ENCODE measurements at regions not wholly inside any gene's neighbourhood (a gene's known extent, or its start where the extent isn't known, plus 50 kb on each side); places are given as distances from the start of the nearest gene placed in this dataset.
A peak's percentile ranks its signal among the peaks of the same experiment; 100 is the strongest.

DNA sequence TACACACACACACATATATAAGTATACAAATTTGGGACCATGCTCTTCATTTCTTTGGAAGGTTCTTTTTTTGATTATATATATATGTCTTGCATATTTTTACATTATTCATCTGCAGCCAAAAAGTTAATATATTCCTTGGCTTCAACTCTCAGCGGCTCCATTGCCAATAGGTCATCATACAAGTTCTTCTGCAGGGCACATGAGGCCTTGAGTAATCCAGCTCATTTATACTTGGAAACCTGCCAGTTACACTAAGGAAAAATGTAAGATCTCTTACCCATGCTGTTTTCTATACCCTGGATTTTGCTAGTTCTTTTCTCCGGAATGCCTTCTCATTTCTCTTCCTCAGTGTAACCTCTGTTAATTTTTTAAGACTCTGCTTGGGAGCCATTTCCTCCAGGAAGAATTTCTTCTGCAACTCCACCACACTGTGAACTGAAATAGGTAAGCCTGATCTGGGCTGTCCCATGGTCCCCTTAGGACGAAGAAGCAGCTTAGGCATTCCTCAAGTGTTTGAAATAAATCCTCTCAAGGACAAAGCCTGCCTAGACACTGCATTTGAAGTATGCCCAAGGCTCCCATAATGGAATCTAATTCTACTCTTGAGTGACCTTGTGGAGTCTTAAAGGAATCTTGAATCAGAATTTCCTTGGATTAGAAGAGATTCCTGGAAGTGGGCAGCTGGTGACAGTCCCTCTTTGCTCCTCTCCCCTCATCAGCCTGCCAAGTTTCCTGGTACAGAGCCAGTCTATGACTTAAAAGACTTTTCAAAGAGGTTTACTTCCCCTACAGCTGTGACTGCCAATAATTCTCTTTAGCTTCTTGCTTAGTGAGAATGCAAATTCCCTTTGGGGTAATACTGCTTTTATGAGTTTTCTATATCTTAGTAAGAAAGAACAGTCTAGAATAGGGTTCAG, 182.8 kb downstream of the C11orf87 start:
- TF ChIP-seq, protein P1, sequence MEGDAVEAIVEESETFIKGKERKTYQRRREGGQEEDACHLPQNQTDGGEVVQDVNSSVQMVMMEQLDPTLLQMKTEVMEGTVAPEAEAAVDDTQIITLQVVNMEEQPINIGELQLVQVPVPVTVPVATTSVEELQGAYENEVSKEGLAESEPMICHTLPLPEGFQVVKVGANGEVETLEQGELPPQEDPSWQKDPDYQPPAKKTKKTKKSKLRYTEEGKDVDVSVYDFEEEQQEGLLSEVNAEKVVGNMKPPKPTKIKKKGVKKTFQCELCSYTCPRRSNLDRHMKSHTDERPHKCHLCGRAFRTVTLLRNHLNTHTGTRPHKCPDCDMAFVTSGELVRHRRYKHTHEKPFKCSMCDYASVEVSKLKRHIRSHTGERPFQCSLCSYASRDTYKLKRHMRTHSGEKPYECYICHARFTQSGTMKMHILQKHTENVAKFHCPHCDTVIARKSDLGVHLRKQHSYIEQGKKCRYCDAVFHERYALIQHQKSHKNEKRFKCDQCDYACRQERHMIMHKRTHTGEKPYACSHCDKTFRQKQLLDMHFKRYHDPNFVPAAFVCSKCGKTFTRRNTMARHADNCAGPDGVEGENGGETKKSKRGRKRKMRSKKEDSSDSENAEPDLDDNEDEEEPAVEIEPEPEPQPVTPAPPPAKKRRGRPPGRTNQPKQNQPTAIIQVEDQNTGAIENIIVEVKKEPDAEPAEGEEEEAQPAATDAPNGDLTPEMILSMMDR (IDR thresholded peaks at IDR 0.05) = no peak

DNA sequence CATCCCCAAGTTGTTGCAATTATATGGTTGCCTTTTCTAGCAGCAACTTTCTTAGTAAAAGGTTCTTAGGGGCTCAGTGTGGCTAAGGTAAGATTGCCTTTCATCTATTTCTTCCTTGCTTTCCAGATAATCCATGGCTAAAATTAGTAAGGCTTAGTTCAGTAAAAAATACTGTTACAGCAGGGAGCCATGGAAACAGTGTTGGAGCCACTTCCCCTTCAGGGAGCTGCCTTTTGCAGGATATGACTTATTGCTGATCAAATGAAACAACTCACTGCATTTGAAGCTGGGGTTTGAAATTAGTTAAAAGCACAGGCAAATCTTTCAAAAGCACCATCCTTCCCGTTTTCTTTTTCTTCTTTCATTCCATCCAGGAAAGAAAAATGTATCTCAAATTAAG, 184.3 kb downstream of the C11orf87 start:
- TF ChIP-seq, protein P1 (IDR thresholded peaks at IDR 0.05) = no peak

DNA sequence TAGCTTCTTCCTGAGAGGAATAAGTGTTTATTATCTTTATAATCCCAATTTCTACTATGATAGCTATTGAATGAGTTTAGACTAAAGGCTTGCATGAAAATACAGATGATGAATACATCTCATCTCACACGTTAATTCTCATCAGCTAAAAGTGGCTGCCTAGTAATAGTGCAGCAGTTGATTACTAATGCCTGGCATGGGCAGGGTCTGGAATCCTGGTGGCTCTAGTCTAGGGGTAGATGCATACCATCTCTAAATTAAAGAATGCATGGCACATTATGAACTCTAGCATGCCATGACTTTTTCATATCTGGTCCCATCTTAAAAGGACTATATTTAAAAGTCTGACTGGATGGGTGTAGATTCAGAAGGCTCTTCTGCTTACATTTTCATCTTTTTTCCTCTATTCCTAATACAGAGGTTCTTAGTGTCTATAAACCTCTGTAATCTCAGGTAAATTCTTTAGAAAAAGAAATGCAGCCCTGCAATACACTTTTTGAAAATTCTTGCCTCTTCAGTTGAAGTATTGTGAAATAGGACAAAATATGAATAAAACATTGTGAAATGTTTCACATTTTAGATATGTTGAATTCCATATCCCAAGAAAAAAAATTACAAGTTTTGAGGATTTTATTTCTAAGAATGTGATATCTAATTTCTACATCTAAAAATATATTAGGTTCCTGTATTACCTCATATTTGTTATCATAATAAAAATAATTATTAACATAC, 187.6 kb downstream of the C11orf87 start:
- TF ChIP-seq, protein P1 (IDR thresholded peaks at IDR 0.05) = no peak

DNA sequence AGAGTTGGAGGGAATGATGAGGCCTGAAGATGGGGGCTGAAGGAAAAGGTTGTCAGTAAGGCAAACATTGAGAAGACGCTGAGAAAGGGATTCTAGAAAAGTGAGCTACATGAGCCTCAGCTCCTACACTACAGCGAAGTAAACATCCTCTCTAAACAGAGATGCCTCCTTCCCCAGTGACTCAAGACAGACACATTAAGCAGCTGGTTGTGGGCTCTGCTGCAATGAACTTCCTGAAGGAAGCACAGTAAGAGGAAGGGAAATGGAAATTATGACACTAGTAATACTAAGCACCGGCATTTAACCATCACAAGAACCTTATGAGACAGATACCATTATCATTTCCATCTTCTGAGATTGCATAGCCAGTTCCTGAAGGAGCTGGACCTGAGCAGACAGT, 190.5 kb downstream of the C11orf87 start:
- TF ChIP-seq, protein P1 (IDR thresholded peaks at IDR 0.05) = no peak

DNA sequence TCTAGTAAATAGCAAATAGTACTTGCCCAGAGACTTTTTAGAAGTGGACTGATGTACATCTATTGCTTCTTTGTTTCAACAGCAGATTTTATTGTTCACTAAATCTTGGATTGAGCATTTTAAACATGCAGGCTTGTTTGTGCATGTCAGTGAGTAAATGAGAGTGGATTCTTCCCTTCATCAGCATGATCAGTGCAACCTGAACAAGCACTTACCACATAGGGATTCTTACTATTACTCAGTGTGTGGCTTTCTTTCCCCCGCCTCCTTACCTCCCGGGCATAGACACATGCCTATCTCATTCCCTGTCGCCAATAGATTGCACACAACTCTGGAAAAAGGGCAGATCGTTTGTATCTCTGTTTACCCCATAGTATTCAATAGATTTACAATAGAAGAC, 197.5 kb downstream of the C11orf87 start:
- TF ChIP-seq, protein P1 (IDR thresholded peaks at IDR 0.05) = no peak

DNA sequence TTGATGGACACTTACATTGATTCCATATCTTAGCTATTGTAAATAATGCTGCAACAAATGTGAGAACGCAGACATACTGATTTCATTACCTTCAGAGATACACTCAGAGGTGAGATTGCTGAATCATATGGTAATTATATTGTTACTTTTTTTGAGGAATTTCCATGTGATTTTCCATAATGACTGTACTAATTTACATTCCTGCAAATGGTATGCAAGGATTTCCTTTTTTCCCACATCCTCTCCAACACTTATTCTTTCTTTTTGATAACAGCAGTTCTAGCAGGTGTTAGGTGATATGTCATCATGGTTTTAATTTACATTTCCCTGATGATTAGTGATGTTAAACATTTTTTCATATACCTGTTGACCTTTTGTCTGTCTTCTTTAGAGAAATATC, 207.7 kb downstream of the C11orf87 start:
- TF ChIP-seq, protein P1 (IDR thresholded peaks at IDR 0.05) = no peak

DNA sequence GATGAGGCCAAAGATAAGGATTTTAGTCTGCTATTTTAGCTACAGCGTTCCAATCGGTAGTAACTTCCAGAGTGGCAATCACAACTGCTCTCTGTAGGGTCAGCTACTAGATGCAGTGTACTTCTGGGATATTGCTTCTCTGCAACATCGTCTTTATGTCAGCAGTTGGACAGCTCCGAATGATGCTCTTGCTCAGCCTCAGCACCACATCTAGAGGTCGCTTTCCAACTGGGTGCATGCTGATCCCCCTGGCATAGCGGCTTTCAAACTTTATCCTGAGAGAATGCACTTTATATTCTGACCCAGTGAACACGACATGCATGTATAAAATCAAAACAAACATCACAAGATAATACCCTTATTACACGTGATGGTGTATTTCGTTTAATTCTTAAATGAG, 219.6 kb downstream of the C11orf87 start:
- TF ChIP-seq, protein P1 (IDR thresholded peaks at IDR 0.05) = peak; percentile 21; the same call in 1 of the 2 replicates
